ENCODE measurements at regions not wholly inside any gene's neighbourhood (a gene's known extent, or its start where the extent isn't known, plus 50 kb on each side); places are given as distances from the start of the nearest gene placed in this dataset.

DNA sequence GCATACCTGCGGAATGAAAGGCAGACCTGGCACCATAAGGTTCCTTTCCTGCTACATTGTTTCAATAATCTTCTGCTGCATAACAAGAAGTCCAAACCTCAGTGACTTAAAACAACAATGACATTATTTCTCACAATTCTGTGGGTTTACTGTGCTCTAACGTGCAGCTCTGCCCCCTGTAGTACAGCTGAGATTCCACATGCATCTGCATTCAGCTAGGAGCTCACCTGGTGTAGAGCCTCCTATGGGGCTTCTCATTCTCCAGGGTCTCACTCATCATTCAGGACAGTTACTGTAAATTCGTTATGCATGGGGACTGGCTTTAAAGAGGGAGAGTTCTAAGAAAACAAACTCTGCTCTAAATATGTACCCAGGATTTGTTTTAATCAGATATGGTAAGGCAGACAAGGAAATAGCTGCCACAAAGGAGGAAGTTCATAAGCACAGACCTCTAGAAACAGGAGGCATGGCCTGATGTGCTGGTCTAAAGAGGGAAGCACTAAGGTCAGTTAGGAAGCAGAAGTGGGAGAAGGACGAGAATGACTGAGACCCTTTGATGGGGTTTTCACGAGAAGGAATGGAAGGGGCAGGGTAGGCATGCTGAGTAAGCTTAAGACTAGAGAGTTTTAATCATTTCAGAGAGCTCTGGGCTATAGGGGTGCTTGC lies 347.0 kb downstream of the NEK10 start:
- no peak for TF ChIP-seq POLR2AphosphoS5 (IDR thresholded peaks at IDR 0.05; ENCODE audit: low read depth, low read length)
- TF ChIP-seq SIN3A (IDR thresholded peaks at IDR 0.05; ENCODE audit: borderline replicate concordance, insufficient read depth, low read length): no peak
- no peak for TF ChIP-seq TAF1 (IDR thresholded peaks at IDR 0.05; ENCODE audit: borderline replicate concordance, insufficient read depth, low read length)
